Upper lobe of right lung (tissue), 1 donor: ENCODE measurements at regions not wholly inside any gene's neighbourhood (a gene's known extent, or its start where the extent isn't known, plus 50 kb on each side); places are given as distances from the start of the nearest gene placed in this dataset.

ENCODE experiments used
- ATAC-seq: fragments of 200-7000 bp; cut with Tn5 transposase; one replicate; pipeline ENCODE4 v1.9.1; 2020; ENCODE audit warnings: mild to moderate bottlenecking, moderate library complexity
- DNase-seq: peaks from one replicate; pipeline ENCODE4 v3.0.0-alpha.2; 2020
- H3K27ac ChIP-seq: fragments of 200-600 bp; one replicate; pipeline ENCODE4 v1.8.0; 2022
- H3K27me3 ChIP-seq: fragments of 200-600 bp; one replicate; pipeline ENCODE4 v1.8.0; 2022; ENCODE audit warnings: mild to moderate bottlenecking
- H3K36me3 ChIP-seq: fragments of 200-600 bp; one replicate; pipeline ENCODE4 v1.8.0; 2022
- H3K4me1 ChIP-seq: fragments of 200-600 bp; one replicate; pipeline ENCODE4 v1.8.0; 2022
- H3K4me3 ChIP-seq: fragments of 200-600 bp; one replicate; pipeline ENCODE4 v1.8.0; 2022; ENCODE audit warnings: mild to moderate bottlenecking
- H3K9me3 ChIP-seq: fragments of 200-600 bp; one replicate; pipeline ENCODE4 v1.8.0; 2022
- intact Hi-C: fragments of 100-400 bp; cut with DNase I; formaldehyde crosslinking; loops from one replicate; pipeline ENCODE4 v1.11.0; 2022
- TF ChIP-seq, protein P1 (sequence below): fragments of 200-600 bp; IDR thresholded peaks from one replicate; pipeline ENCODE4 v1.8.0; 2022; ENCODE audit warnings: antibody characterized with exemption
- donor health status: DM: no; HTN: yes; CAD: no; lungs with severe emphysema.

- DNase-seq (no peak), ATAC-seq (no peak)
- Histone ChIP-seq H3K9me3 (no peaks in the 10 kb centered on the region), H3K4me1 (no peaks in the 10 kb centered on the region), H3K4me3 (no peak overlapping the region), H3K27me3 (no peaks in the 10 kb centered on the region), H3K36me3 (no peaks in the 10 kb centered on the region), H3K27ac (no peak overlapping the region)
- intact Hi-C loops, result no loop called here
- TF ChIP-seq, protein P1, sequence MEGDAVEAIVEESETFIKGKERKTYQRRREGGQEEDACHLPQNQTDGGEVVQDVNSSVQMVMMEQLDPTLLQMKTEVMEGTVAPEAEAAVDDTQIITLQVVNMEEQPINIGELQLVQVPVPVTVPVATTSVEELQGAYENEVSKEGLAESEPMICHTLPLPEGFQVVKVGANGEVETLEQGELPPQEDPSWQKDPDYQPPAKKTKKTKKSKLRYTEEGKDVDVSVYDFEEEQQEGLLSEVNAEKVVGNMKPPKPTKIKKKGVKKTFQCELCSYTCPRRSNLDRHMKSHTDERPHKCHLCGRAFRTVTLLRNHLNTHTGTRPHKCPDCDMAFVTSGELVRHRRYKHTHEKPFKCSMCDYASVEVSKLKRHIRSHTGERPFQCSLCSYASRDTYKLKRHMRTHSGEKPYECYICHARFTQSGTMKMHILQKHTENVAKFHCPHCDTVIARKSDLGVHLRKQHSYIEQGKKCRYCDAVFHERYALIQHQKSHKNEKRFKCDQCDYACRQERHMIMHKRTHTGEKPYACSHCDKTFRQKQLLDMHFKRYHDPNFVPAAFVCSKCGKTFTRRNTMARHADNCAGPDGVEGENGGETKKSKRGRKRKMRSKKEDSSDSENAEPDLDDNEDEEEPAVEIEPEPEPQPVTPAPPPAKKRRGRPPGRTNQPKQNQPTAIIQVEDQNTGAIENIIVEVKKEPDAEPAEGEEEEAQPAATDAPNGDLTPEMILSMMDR, result no peak
These were observed 216.6 kb upstream of the DSEL start for GRCh38 chr18:67733088-67733487.

DNA sequence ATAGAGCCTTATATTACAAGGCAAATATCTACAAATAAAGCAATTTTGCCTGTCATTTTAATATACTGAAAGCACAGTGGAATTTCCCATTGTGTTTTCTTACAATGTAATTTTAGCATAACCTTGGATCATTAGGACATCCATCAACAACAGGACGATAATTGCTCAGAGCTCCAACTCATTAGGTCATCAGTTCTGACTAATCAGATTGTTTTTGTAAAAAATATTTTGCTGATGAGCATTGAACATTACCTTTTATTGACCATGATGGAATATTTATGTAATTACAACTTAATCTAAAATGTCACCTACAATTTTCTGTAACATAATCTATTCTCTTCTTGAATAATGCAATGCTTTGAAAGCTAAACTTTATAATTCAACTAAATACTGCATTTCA lies 215.3 kb upstream of the DSEL start:
- H3K9me3 ChIP-seq, result no peaks in the 10 kb centered on the region
- intact Hi-C loops, result no loop called here
- no peaks in the 10 kb centered on the region for H3K4me1 ChIP-seq
- no peaks in the 10 kb centered on the region for H3K36me3 ChIP-seq
- H3K27me3 ChIP-seq, result no peaks in the 10 kb centered on the region
- TF ChIP-seq, protein P1, result no peak
- no peak for ATAC-seq
- no peak overlapping the region for H3K4me3 ChIP-seq
- no peak for DNase-seq
- no peak overlapping the region for H3K27ac ChIP-seq

DNA sequence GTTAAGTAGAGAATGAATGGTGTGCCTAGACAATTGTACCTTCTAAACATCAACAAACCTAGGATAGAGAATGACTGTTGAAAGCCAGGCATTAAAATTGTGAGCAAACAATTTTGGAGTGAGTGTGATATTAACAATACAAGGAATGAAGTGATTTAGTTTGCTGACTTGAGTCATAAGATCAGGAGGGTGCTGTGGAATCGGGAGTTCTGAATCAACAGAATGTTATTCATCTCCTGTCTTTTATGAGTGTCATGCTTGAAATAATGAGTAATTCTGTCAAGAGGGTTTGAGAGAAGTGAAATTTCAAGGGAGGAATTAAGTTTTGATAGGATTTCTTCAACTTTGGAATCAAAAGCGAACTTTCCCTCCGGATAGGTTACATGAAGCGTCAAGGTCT lies 214.4 kb upstream of the DSEL start:
- ATAC-seq, result no peak
- H3K27me3 ChIP-seq, result no peaks in the 10 kb centered on the region

DNA sequence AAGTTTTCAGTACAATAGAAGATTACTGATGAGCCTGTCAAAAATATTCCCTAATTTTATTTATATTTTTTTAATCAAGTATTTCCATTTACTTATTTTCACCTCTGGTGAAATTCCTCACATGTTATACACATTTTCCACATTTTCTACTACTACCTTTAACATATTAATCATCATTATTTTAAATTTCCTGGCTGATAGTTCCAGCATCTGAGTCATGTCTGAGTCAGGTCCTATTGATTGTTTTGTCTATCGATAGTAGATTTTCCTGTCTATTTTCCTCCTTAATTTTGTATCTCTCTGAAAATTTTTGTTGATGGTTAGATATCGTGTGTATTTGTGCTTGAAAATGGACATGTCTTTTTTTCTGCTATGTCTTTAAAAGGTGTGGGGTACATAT lies 211.8 kb upstream of the DSEL start:
- no peak for DNase-seq
- no peaks in the 10 kb centered on the region for H3K27me3 ChIP-seq
- intact Hi-C loops, result no loop called here

More for the DNA sequence above, 214.4 kb upstream of the DSEL start:
- DNase-seq, result no peak
- TF ChIP-seq, protein P1, result no peak
- Histone ChIP-seq H3K36me3 (no peaks in the 10 kb centered on the region), H3K9me3 (no peaks in the 10 kb centered on the region), H3K4me1 (no peaks in the 10 kb centered on the region), H3K4me3 (no peak overlapping the region), H3K27ac (no peak overlapping the region)
- intact Hi-C loops, result no loop called here

DNA sequence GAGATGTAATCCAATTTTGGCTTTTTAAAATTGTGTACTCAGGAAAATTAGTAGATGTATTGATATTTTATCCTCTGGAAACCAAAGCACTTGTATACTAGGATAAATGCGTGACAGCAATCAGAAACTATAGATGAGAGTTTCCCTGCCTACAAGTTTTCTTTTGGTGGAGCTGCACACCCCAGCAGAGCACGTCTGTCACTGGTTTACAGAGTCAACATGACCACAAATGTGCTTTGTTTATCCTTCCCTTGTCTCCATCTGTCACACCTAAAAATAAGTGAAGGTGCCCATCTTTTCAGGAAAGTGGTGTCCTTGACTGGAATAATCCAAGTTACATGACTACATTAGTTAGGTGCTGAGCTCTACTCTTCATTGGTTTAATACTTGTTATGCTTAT lies 210.4 kb upstream of the DSEL start:
- Histone ChIP-seq H3K4me3 (no peak overlapping the region), H3K27ac (no peak overlapping the region), H3K27me3 (no peaks in the 10 kb centered on the region), H3K36me3 (no peaks in the 10 kb centered on the region), H3K4me1 (no peaks in the 10 kb centered on the region), H3K9me3 (no peaks in the 10 kb centered on the region)
- TF ChIP-seq, protein P1, result no peak
- no peak for DNase-seq
- intact Hi-C loops, result no loop called here
- no peak for ATAC-seq

More for the DNA sequence above, 211.8 kb upstream of the DSEL start:
- Histone ChIP-seq H3K27ac (no peak overlapping the region), H3K36me3 (no peaks in the 10 kb centered on the region), H3K4me1 (no peaks in the 10 kb centered on the region), H3K4me3 (no peak overlapping the region), H3K9me3 (no peaks in the 10 kb centered on the region)
- TF ChIP-seq, protein P1, result no peak
- ATAC-seq, result no peak

- no peaks in the 10 kb centered on the region for H3K27me3 ChIP-seq
- H3K4me3 ChIP-seq, result no peak overlapping the region
- intact Hi-C loops, result no loop called here
- TF ChIP-seq, protein P1, result no peak
- ATAC-seq, result peak; percentile 57
- no peaks in the 10 kb centered on the region for H3K4me1 ChIP-seq
- H3K27ac ChIP-seq, result no peak overlapping the region
- no peak for DNase-seq
- H3K36me3 ChIP-seq, result no peaks in the 10 kb centered on the region
- H3K9me3 ChIP-seq, result no peaks in the 10 kb centered on the region
These were observed 201.3 kb upstream of the DSEL start for GRCh38 chr18:67717800-67718199.
